Endothelial cell of umbilical vein (primary cell): ENCODE measurements at regions not wholly inside any gene's neighbourhood (a gene's known extent, or its start where the extent isn't known, plus 50 kb on each side); places are given as distances from the start of the nearest gene placed in this dataset.

Experiments
- EZH2 ChIP-seq: IDR thresholded peaks from 2 replicates; pipeline ENCODE4 v1.6.1; 2012; ENCODE audit warnings: borderline replicate concordance, low read depth, mild to moderate bottlenecking, moderate library complexity, low read length, inconsistent platforms; ENCODE audit not compliant: severe bottlenecking
- GATA2 ChIP-seq: IDR thresholded peaks from 2 replicates; pipeline ENCODE4 v1.7.0; 2011; ENCODE audit warnings: low read depth, mild to moderate bottlenecking, moderate library complexity, mixed read lengths, low read length; ENCODE audit not compliant: insufficient read length, insufficient read depth
- POLR2A ChIP-seq: IDR thresholded peaks from 2 replicates; pipeline ENCODE4 v1.6.1; 2012; ENCODE audit warnings: low read depth, mild to moderate bottlenecking, control low read depth, low read length
- POLR2AphosphoS5 ChIP-seq: IDR thresholded peaks from 2 replicates; pipeline ENCODE4 v1.6.1; 2012; ENCODE audit warnings: low read depth, mild to moderate bottlenecking, control low read depth, low read length, moderate library complexity; ENCODE audit not compliant: insufficient read depth
- TF ChIP-seq, protein P1 (sequence below), 2 donors: IDR thresholded peaks; 1 replicate in 1 of 2; 2 replicates in 1 of 2; pipeline ENCODE4 v1.5.1; 2011; ENCODE audit warnings: low read length in 2 of 2, mild to moderate bottlenecking in 2 of 2, moderate library complexity in 2 of 2, control low read depth in 1 of 2, inconsistent platforms in 1 of 2, low read depth in 1 of 2; ENCODE audit not compliant: insufficient read depth in 1 of 2; ENCODE audit errors: extremely low read depth in 1 of 2
- TF ChIP-seq, protein P2 (sequence below): IDR thresholded peaks from 2 replicates; pipeline ENCODE4 v1.6.1; 2011; ENCODE audit not compliant: insufficient read depth, insufficient read length

DNA sequence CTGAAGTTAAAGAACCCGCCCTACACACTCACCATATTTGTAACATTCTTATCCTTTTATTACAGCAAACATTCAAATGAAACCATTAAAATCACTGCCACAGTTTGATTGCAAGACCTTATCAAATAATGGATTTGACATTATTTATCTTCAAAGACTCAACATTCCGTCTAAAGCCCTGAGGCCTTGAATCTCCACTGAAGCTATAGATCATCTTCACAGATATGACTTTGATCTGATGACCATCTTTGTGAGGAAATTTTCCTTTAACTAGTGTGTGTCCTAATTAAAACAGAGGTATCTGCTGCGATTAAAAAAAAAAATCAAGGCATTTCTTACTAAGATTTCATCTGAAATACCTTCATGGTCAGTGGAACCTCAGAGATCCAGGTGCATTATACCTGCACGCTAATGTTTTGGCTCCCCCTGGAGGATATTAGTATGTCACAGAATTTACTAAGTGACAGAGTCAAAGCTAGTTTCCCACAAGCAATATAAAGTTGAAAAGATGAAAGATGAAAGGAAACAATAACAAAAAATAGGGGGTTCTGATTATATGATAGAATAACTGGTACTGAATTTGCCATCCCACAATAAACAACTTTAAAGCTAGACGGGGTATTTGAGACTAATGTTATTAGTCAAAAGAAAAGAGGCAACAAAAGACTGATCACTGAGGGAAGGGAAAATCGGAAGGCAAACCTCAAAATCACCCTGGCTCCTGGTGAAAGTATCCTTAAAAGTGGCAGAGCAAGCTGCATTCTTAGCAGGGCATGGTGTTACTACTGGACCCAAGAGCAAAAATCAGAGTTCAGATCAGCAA lies 923.4 kb downstream of the NCAM2 start:
- TF ChIP-seq POLR2A, result no peak
- no peak for TF ChIP-seq EZH2
- TF ChIP-seq, protein P1, sequence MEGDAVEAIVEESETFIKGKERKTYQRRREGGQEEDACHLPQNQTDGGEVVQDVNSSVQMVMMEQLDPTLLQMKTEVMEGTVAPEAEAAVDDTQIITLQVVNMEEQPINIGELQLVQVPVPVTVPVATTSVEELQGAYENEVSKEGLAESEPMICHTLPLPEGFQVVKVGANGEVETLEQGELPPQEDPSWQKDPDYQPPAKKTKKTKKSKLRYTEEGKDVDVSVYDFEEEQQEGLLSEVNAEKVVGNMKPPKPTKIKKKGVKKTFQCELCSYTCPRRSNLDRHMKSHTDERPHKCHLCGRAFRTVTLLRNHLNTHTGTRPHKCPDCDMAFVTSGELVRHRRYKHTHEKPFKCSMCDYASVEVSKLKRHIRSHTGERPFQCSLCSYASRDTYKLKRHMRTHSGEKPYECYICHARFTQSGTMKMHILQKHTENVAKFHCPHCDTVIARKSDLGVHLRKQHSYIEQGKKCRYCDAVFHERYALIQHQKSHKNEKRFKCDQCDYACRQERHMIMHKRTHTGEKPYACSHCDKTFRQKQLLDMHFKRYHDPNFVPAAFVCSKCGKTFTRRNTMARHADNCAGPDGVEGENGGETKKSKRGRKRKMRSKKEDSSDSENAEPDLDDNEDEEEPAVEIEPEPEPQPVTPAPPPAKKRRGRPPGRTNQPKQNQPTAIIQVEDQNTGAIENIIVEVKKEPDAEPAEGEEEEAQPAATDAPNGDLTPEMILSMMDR (IDR thresholded peaks at IDR 0.05; ENCODE audit: extremely low read depth in 1 of 2, insufficient read depth in 1 of 2, low read depth in 1 of 2, low read length in 2 of 2), result peak in 1 of 2 donors; percentile 9
- TF ChIP-seq GATA2, result no peak
- TF ChIP-seq POLR2AphosphoS5, result no peak
- TF ChIP-seq, protein P2, sequence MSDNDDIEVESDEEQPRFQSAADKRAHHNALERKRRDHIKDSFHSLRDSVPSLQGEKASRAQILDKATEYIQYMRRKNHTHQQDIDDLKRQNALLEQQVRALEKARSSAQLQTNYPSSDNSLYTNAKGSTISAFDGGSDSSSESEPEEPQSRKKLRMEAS, result no peak
